ENCODE measurements at regions not wholly inside any gene's neighbourhood (a gene's known extent, or its start where the extent isn't known, plus 50 kb on each side); places are given as distances from the start of the nearest gene placed in this dataset.

- TF ChIP-seq CTCF (IDR thresholded peaks at IDR 0.05; ENCODE audit: low read depth, low read length, poor library complexity, severe bottlenecking) (no peak), EZH2phosphoT487 (IDR thresholded peaks at IDR 0.05; ENCODE audit: borderline replicate concordance, low read length) (no peak)
Measured at GRCh38 chr18:56255381-56255780, 383.0 kb downstream of the TXNL1 start.
